ENCODE measurements at regions not wholly inside any gene's neighbourhood (a gene's known extent, or its start where the extent isn't known, plus 50 kb on each side); places are given as distances from the start of the nearest gene placed in this dataset.

- no peak for TF ChIP-seq CTCF (IDR thresholded peaks at IDR 0.05)
- no peak overlapping the region for H3K4me3 ChIP-seq
- DNase-seq (ENCODE audit: low spot score) = no peak
- peak overlapping the region; percentile 70 to 88 for H3K27ac ChIP-seq
These were observed 203.3 kb downstream of the BAMBI start for GRCh38 chr10:28880683-28880950.

- no peak for DNase-seq (ENCODE audit: low spot score)
- Histone ChIP-seq H3K4me3 (no peak overlapping the region), H3K27ac (peak overlapping the region in 1 of 2 donors; percentile 70)
- TF ChIP-seq CTCF (IDR thresholded peaks at IDR 0.05) = no peak
These were observed 204.0 kb downstream of the BAMBI start for GRCh38 chr10:28881171-28881882.

- H3K27ac ChIP-seq = no peak overlapping the region
- no peak overlapping the region for H3K4me3 ChIP-seq
- no peak for DNase-seq (ENCODE audit: low spot score)
- TF ChIP-seq CTCF (IDR thresholded peaks at IDR 0.05) = no peak
These were observed 206.6 kb downstream of the BAMBI start for GRCh38 chr10:28883741-28884423.

- TF ChIP-seq CTCF (IDR thresholded peaks at IDR 0.05) = no peak
- no peak for DNase-seq (ENCODE audit: low spot score)
- Histone ChIP-seq H3K27ac (no peak overlapping the region), H3K4me3 (no peak overlapping the region)
These were observed 213.0 kb downstream of the BAMBI start for GRCh38 chr10:28890121-28890950.

- no peak overlapping the region for H3K27ac ChIP-seq
- H3K4me3 ChIP-seq = no peak overlapping the region
- DNase-seq (ENCODE audit: low spot score) = no peak
- TF ChIP-seq CTCF (IDR thresholded peaks at IDR 0.05) = no peak
These were observed 213.9 kb downstream of the BAMBI start for GRCh38 chr10:28891058-28891713.

- DNase-seq (ENCODE audit: low spot score) = no peak
These were observed 215.7 kb downstream of the BAMBI start for GRCh38 chr10:28892818-28893547.

More at GRCh38 chr10:28892818-28893547, 215.7 kb downstream of the BAMBI start:
- TF ChIP-seq CTCF (IDR thresholded peaks at IDR 0.05) = no peak
- Histone ChIP-seq H3K27ac (no peak overlapping the region), H3K4me3 (no peak overlapping the region)
